IMR-90 (cell line): ENCODE measurements at regions not wholly inside any gene's neighbourhood (a gene's known extent, or its start where the extent isn't known, plus 50 kb on each side); places are given as distances from the start of the nearest gene placed in this dataset.

Source experiments
- BHLHE40 ChIP-seq: fragments of 150-350 bp; IDR thresholded peaks from 2 replicates; pipeline ENCODE4 v1.6.1; 2016; ENCODE audit warnings: mild to moderate bottlenecking, low read depth, low read length
- CEBPB ChIP-seq: IDR thresholded peaks from 2 replicates; pipeline ENCODE4 v1.6.1; 2012; ENCODE audit warnings: low read depth, low read length, improper control_type of control experiment
- CHD1 ChIP-seq: IDR thresholded peaks from 2 replicates; pipeline ENCODE4 v1.6.1; 2012; ENCODE audit warnings: low read depth, low read length, improper control_type of control experiment
- CTCF ChIP-seq: conservative IDR thresholded peaks from 2 replicates; pipeline ENCODE4 v1.5.1; 2012; ENCODE audit warnings: mild to moderate bottlenecking, low read depth, low read length, improper control_type of control experiment
- FOS ChIP-seq: fragments of 150-350 bp; IDR thresholded peaks from 2 replicates; pipeline ENCODE4 v1.6.1; 2016; ENCODE audit warnings: low read depth, low read length
- MAFK ChIP-seq: IDR thresholded peaks from 2 replicates; pipeline ENCODE4 v1.6.1; 2012; ENCODE audit warnings: low read depth, low read length, improper control_type of control experiment
- MAZ ChIP-seq: IDR thresholded peaks from 2 replicates; pipeline ENCODE4 v1.6.1; 2012; ENCODE audit warnings: low read depth, mild to moderate bottlenecking, low read length, improper control_type of control experiment, moderate library complexity, borderline replicate concordance
- MXI1 ChIP-seq: IDR thresholded peaks from 2 replicates; pipeline ENCODE4 v1.6.1; 2012; ENCODE audit warnings: low read depth, mild to moderate bottlenecking, low read length, moderate library complexity, borderline replicate concordance
- POLR2A ChIP-seq: IDR thresholded peaks from 2 replicates; pipeline ENCODE4 v1.6.1; 2012; ENCODE audit warnings: mild to moderate bottlenecking, low read depth, low read length
- RAD21 ChIP-seq: IDR thresholded peaks from 2 replicates; pipeline ENCODE4 v1.6.1; 2012; ENCODE audit warnings: low read length, improper control_type of control experiment
- RFX5 ChIP-seq: IDR thresholded peaks from 2 replicates; pipeline ENCODE4 v1.8.0; 2012; ENCODE audit warnings: low read depth, mild to moderate bottlenecking, low read length, moderate library complexity
- SMC3 ChIP-seq: fragments of 150-350 bp; IDR thresholded peaks from 2 replicates; pipeline ENCODE4 v1.6.1; 2016; ENCODE audit warnings: low read depth, mild to moderate bottlenecking, antibody characterized with exemption, low read length, moderate library complexity
- USF2 ChIP-seq: fragments of 150-350 bp; IDR thresholded peaks from 2 replicates; pipeline ENCODE4 v1.6.1; 2017; ENCODE audit warnings: mild to moderate bottlenecking, antibody characterized with exemption, low read length, low read depth

- TF ChIP-seq SMC3 (no peak), MXI1 (no peak), CTCF (no peak), RAD21 (no peak), POLR2A (no peak), RFX5 (no peak), CEBPB (no peak), BHLHE40 (no peak), MAFK (no peak), FOS (no peak), MAZ (no peak), USF2 (no peak), CHD1 (no peak)
These were observed 144.0 kb downstream of the CAAP1 start for GRCh38 chr9:26748449-26749058.
